Gastroesophageal sphincter (tissue), 3 donors: ENCODE measurements at regions not wholly inside any gene's neighbourhood (a gene's known extent, or its start where the extent isn't known, plus 50 kb on each side); places are given as distances from the start of the nearest gene placed in this dataset.

Experiments used
- EP300 ChIP-seq: sonication (generic); formaldehyde crosslinking; IDR thresholded peaks from one replicate; pipeline ENCODE4 v1.6.1; 2017; ENCODE audit warnings: antibody characterized with exemption, mild to moderate bottlenecking
- POLR2A ChIP-seq, 2 donors: fragments of 450-650 bp; IDR thresholded peaks; one replicate each; pipeline ENCODE4 v1.6.1; 2017; ENCODE audit warnings: antibody characterized with exemption in 2 of 2, mild to moderate bottlenecking in 2 of 2, moderate library complexity in 1 of 2
- TF ChIP-seq, protein P1 (sequence below), 4 experiments: fragments of 200-600 bp in 2 of 4; fragments of 450-650 bp in 2 of 4; sonication (generic) in 1 of 4; IDR thresholded peaks; one replicate each; pipeline ENCODE4 v1.5.1; 2017 to 2019; ENCODE audit warnings: antibody characterized with exemption in 4 of 4, mild to moderate bottlenecking in 2 of 4, moderate library complexity in 2 of 4

DNA sequence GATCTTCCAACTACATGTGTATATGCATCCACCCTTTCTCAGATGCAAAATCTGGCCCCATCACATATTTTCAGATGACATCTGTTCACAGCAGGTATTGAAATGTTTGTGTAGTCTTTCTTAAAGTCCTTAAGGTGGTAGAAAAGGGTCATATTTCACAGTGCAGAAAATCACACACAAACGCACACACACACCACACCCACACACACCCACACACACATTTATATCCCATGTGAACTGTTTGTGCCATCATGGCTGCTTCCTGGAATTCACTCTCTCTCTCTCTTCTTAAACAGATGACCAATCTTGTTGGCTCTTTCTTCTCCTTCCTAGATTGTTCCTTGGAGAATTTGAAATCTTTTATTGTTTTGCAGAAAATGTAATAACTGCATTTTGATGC lies 663.0 kb upstream of the GRM3 start:
- TF ChIP-seq POLR2A (IDR thresholded peaks at IDR 0.05) (no peak), EP300 (no peak)
- TF ChIP-seq, protein P1, sequence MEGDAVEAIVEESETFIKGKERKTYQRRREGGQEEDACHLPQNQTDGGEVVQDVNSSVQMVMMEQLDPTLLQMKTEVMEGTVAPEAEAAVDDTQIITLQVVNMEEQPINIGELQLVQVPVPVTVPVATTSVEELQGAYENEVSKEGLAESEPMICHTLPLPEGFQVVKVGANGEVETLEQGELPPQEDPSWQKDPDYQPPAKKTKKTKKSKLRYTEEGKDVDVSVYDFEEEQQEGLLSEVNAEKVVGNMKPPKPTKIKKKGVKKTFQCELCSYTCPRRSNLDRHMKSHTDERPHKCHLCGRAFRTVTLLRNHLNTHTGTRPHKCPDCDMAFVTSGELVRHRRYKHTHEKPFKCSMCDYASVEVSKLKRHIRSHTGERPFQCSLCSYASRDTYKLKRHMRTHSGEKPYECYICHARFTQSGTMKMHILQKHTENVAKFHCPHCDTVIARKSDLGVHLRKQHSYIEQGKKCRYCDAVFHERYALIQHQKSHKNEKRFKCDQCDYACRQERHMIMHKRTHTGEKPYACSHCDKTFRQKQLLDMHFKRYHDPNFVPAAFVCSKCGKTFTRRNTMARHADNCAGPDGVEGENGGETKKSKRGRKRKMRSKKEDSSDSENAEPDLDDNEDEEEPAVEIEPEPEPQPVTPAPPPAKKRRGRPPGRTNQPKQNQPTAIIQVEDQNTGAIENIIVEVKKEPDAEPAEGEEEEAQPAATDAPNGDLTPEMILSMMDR (IDR thresholded peaks at IDR 0.05): no peak
